SIG-M5 (cell line): ENCODE measurements at regions not wholly inside any gene's neighbourhood (a gene's known extent, or its start where the extent isn't known, plus 50 kb on each side); places are given as distances from the start of the nearest gene placed in this dataset.

Source experiments
- DNase-seq: peaks from one replicate; lab custom pipeline; 2025; lab: John Stamatoyannopoulos, UW

GRCh38 chr12:84807249-84807648 lies 105.3 kb downstream of the SLC6A15 start:
- DNase-seq = no peak

- DNase-seq = no peak
These were observed 107.1 kb downstream of the SLC6A15 start for GRCh38 chr12:84805474-84805858.

- no peak for DNase-seq
These were observed 107.7 kb downstream of the SLC6A15 start for GRCh38 chr12:84804691-84805473.

DNA sequence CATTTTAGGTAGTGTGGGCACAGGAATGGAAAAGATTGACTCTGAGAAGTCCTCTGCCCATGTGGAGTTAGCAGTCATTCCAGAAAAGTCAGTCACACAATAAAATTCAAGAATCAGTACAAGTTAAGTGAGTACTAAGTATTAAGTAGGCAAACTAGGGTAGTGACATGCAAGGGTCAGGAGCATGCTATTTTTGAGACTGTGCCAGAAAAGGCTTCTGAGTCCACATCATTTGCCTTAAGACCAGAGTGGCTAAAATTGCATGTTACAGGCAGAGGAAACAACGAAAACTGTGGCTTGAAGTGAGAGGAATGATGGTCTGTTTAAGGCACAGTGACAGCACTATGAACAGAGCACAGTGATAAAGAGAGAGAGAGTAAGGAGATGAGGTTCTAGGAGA lies 108.9 kb downstream of the SLC6A15 start:
- no peak for DNase-seq

- no peak for DNase-seq
These were observed 110.4 kb downstream of the SLC6A15 start for GRCh38 chr12:84802161-84802560.

DNA sequence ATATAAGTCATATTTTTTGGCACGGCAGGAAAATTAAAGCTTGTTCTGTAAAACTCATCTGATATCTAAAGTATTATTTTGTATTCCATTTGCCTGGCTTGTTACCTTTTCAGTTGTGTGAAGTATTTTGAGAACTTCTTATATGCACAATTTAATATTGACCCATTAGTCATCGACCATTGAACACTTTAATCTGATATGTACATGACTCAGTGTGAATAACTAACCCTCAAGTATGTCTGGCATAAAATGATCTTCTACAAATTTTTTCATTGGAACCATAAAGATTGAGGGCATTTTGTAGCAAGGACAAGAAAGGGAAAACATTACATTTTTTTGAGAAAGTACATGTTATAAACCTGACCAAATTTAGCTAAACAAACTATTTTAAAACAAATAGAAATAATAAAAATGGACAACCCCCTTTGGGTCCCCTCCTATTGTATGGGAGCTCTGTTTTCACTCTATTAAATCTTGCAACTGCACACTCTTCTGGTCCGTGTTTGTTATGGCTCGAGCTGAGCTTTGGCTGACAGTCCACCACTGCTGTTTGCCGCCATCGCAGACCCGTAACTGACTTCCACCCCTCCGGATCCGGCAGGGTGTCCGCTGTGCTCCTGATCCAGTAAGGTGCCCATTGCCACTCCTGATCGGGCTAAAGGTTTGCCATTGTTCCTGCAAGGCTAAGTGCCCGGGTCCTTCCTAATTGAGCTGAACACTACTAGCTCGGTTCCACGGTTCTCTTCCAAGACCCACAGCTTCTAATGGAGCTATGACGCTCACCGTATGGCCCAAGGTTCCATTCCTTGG lies 118.8 kb downstream of the SLC6A15 start:
- DNase-seq = no peak

- no peak for DNase-seq
These were observed 121.2 kb downstream of the SLC6A15 start for GRCh38 chr12:84791444-84791843.

- no peak for DNase-seq
These were observed 123.4 kb downstream of the SLC6A15 start for GRCh38 chr12:84789184-84789583.

- DNase-seq = no peak
These were observed 125.3 kb downstream of the SLC6A15 start for GRCh38 chr12:84787253-84787652.

DNA sequence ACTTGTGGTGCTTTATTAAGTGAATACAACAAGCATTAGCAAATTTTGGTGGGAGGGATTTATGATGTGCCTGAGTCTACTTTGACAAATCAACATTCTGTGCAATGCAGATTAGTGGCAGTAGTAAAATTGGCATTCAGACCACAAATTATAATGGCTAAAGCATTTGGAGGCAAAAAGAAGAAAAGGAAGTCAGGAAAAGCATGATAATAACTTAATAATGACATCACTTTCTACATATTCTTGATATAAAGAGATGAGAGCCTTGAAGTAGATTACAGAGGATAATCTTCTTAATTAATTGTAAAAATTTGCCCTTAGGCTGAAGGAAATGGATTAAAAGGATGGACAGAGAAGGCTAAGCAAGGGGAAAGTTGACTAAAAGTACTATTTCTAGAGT lies 126.0 kb downstream of the SLC6A15 start:
- DNase-seq = no peak

GRCh38 chr12:84785951-84786350 lies 126.6 kb downstream of the SLC6A15 start:
- no peak for DNase-seq

DNA sequence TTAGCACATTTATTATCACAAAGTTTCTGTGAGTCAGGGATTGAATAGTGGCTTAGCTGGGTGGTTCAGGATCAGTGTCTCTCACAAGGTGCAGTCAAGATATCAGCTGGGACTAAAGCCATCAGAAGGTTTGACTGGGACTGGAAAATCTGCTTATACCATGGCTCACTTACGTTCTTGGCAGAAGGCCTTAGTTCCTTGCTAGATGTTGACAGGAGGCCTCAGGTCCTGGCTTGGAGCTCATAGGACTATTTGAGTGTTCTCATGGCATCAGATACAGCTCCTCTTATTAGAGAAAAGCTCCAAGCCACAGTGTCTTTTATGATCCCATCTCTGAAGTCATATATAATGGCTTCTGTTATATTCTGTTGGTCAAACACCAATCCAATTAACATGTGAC lies 127.3 kb downstream of the SLC6A15 start:
- no peak for DNase-seq

DNA sequence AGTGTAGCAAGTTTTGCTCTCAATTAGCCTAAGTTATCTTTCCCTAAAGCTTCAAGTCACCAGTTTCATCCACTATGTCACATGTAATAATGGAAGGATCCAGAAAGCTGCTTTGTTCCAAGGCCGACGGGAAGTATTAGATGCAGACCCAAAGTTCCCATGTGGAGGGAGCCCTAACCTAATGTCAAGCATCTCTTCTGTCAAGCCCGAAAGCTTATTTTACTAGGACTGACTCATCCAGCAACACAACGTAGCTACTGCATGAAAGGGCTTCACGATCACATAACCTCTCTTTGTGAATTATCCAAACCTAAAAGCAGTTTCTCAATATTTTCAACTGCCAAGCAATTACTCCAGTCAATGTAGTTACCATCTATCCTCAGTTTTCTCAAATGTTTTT lies 133.4 kb downstream of the SLC6A15 start:
- DNase-seq = no peak

- DNase-seq = no peak
These were observed 140.3 kb downstream of the SLC6A15 start for GRCh38 chr12:84772281-84772680.

DNA sequence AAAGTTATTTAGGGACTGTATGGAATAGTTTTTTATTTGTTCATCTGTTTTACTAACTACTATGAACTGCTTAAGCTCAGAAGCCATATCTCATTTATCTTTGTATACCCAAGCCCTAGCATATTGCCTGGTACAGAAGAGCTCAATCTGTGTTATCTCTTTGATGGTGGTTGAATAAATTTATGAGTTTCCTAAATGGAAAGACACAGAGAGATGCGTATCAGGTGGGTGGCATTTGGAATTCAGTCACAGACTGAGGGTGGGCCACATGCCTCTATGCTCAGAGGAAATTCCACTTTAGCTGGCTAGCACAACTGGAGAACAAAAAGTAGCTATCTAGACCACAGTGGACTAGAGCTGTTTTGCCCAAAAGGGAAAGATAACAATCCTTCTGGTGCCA lies 145.5 kb downstream of the SLC6A15 start:
- no peak for DNase-seq

DNA sequence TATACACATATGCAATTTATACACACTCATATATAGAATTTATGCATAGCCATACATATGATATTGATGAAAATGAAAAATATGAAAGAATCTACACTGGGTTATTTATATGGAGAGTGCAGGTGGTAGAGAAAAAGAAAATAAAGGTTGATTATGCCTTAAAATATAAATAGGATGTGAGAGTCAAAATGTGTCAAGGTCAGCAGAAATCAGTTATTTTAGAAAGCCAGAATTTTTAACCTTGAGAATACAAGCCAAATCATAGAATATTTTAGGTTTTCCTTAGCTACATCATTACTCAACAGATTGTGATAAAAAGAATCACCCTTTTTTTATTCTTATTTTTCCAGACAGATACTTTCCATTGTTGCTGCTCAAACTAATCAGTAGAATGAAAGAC lies 146.2 kb downstream of the SLC6A15 start:
- no peak for DNase-seq

DNA sequence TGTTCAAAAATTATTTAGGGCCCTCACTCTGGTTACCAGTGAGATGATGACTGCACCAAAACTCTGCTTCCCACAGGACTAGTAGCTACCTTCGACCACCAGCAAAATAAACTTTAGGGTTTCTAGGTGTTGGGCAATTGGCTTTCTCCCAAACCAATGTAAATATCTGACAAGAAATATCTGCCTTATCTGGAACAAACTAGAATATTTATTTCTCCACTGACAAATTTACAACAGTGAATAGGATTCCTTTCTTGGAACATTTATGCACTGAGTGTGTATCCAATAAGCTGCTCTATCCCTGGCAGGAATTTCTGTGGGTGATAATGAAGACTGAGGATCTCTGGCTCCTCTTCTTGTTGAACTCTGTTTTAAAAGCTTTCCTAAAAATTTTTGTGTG lies 148.6 kb downstream of the SLC6A15 start:
- no peak for DNase-seq

GRCh38 chr12:84763107-84763506 lies 149.5 kb downstream of the SLC6A15 start:
- DNase-seq = no peak

DNA sequence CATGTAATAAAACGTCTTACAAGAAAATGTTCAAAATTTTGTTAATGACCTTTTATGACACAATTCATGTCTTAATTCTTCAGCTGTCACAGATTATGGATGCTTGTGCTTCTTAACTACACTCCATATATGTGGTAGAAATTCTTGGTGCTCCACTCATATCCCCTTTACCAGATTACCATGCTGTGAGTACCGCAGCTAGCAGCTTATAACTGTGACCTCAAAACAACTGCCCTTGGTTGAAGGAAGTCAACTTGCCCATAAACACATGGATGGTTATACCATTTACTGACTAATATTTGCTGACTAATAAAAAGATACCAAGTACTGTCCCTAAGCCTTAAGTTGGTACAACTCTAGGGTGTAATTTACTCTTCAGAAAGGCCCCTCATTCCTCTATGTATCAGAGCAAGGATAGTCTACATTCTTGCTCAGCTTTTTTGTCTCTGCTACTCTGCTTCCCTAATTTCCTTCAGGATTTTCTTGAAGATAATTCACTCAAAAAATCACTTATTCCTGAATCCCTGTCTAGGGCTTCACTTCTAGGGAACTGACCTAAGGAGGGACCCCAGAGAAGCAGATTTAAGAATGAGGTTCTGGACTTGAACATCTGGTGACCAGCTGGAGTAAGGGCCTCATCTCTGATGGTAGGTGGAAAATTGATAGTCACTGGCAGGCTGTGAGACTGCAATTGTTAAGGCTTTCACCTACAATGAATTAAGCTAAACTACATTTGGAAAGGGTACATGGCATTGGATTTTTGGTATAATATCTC lies 152.3 kb downstream of the SLC6A15 start:
- no peak for DNase-seq

- no peak for DNase-seq
These were observed 154.6 kb downstream of the SLC6A15 start for GRCh38 chr12:84757978-84758377.

DNA sequence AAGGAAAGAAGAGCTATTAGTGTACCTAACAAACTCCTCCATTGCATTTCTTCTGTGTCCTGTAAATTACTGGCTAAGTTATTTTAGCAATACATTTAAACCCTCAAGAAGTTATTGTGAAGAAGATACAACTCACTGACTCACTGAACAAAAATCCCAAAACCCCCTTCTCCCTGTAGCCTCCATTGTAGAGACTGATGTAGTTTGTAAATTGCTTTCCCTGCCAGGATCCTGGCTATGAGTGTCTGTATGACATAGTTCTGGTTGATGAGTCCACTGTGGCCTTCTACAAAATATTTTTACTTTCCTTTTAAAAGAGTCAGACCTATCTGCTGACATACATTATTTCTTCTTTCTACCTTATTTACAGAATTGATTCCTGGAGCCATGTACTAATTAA lies 155.6 kb downstream of the SLC6A15 start:
- DNase-seq = no peak

DNA sequence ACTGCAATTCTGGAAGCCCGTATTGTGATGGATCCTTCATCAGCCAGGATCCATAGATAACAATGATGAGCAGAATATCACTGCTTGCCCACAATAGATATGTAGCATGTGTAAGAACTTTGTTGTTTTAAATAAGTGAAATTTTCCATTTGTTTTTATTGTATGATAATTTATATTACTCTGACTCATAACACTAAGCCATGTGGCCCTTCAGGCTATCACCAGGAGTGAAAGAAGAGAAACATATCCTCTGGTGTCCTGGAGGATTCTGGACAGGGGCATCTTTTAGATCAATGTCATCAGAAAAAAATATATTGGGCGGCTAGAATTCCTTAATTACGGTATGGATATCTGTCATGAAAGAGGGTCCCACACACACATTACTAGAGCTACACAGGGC lies 167.5 kb downstream of the SLC6A15 start:
- no peak for DNase-seq

GRCh38 chr12:84741692-84742091 lies 170.9 kb downstream of the SLC6A15 start:
- no peak for DNase-seq
